ENCODE measurements at regions not wholly inside any gene's neighbourhood (a gene's known extent, or its start where the extent isn't known, plus 50 kb on each side); places are given as distances from the start of the nearest gene placed in this dataset.
A peak's percentile ranks its signal among the peaks of the same experiment; 100 is the strongest.

DNA sequence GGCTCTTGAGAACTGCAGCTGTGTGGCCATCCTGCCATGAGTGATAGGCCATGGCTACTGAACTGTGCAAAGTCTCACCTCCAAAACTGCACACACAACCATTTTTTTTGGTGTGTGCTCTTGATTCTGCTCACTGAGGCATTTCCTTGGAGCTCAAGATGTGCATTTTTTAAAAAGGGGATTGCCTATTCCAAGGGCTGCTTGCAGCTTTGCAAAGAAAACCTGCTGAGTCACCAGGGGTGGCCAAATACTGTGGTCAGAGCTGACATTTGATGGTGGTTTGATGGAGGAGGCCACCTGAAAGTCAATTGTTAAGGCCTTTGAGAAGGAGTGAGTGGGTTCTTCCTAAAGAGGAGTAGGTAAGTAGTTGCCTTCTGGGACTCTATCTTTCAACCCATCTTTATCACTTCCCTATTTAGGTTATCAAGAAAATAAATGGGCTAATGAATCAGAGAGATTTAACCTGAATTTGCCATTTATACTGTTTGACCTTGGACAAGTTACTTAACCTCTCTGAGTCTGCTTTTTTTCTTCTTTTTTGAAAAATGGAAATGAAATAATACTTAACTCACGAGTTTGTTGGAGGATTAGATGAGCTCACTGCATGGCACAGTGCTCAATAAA is 87.9 kb downstream of the CHST2 start (continued):
- no peak for TF ChIP-seq SUZ12 (IDR thresholded peaks at IDR 0.05; ENCODE audit: unreplicated experiment)
- TF ChIP-seq, protein P1, sequence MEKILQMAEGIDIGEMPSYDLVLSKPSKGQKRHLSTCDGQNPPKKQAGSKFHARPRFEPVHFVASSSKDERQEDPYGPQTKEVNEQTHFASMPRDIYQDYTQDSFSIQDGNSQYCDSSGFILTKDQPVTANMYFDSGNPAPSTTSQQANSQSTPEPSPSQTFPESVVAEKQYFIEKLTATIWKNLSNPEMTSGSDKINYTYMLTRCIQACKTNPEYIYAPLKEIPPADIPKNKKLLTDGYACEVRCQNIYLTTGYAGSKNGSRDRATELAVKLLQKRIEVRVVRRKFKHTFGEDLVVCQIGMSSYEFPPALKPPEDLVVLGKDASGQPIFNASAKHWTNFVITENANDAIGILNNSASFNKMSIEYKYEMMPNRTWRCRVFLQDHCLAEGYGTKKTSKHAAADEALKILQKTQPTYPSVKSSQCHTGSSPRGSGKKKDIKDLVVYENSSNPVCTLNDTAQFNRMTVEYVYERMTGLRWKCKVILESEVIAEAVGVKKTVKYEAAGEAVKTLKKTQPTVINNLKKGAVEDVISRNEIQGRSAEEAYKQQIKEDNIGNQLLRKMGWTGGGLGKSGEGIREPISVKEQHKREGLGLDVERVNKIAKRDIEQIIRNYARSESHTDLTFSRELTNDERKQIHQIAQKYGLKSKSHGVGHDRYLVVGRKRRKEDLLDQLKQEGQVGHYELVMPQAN (conservative IDR thresholded peaks at IDR 0.05): peak; percentile 15; the same call in 1 of the 2 replicates
- TF ChIP-seq RFX5 (IDR thresholded peaks at IDR 0.05; ENCODE audit: low read depth, low read length): no peak
- TF ChIP-seq, protein P2, sequence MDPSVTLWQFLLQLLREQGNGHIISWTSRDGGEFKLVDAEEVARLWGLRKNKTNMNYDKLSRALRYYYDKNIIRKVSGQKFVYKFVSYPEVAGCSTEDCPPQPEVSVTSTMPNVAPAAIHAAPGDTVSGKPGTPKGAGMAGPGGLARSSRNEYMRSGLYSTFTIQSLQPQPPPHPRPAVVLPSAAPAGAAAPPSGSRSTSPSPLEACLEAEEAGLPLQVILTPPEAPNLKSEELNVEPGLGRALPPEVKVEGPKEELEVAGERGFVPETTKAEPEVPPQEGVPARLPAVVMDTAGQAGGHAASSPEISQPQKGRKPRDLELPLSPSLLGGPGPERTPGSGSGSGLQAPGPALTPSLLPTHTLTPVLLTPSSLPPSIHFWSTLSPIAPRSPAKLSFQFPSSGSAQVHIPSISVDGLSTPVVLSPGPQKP (IDR thresholded peaks at IDR 0.05; ENCODE audit: low read depth, low read length): no peak
- TF ChIP-seq BACH1 (IDR thresholded peaks at IDR 0.05; ENCODE audit: borderline replicate concordance): peak; percentile 98
- TF ChIP-seq ZNF274 (IDR thresholded peaks at IDR 0.05; ENCODE audit: insufficient read depth, insufficient read length): no peak
- TF ChIP-seq, protein P3, sequence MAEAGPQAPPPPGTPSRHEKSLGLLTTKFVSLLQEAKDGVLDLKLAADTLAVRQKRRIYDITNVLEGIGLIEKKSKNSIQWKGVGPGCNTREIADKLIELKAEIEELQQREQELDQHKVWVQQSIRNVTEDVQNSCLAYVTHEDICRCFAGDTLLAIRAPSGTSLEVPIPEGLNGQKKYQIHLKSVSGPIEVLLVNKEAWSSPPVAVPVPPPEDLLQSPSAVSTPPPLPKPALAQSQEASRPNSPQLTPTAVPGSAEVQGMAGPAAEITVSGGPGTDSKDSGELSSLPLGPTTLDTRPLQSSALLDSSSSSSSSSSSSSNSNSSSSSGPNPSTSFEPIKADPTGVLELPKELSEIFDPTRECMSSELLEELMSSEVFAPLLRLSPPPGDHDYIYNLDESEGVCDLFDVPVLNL (IDR thresholded peaks at IDR 0.05; ENCODE audit: low read depth, low read length): no peak
- peak; percentile 92 for TF ChIP-seq NFIC (IDR thresholded peaks at IDR 0.05; ENCODE audit: low read depth, low read length)
- 0 out of 2 replicates have a peak, but pooled peaks have one; percentile 51 for TF ChIP-seq NFXL1 (IDR thresholded peaks at IDR 0.05; ENCODE audit: borderline replicate concordance)
- peak; percentile 69; the same call in 1 of the 2 replicates for TF ChIP-seq ZNF384 (IDR thresholded peaks at IDR 0.05; ENCODE audit: borderline replicate concordance, low read depth, low read length)
- TF ChIP-seq TBL1XR1 (IDR thresholded peaks at IDR 0.05; ENCODE audit: low read depth, low read length): peak; percentile 20; the same call in 1 of the 2 replicates
- TF ChIP-seq, protein P4, sequence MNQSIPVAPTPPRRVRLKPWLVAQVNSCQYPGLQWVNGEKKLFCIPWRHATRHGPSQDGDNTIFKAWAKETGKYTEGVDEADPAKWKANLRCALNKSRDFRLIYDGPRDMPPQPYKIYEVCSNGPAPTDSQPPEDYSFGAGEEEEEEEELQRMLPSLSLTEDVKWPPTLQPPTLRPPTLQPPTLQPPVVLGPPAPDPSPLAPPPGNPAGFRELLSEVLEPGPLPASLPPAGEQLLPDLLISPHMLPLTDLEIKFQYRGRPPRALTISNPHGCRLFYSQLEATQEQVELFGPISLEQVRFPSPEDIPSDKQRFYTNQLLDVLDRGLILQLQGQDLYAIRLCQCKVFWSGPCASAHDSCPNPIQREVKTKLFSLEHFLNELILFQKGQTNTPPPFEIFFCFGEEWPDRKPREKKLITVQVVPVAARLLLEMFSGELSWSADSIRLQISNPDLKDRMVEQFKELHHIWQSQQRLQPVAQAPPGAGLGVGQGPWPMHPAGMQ (IDR thresholded peaks at IDR 0.05; ENCODE audit: borderline replicate concordance): no peak
- TF ChIP-seq, protein P5, sequence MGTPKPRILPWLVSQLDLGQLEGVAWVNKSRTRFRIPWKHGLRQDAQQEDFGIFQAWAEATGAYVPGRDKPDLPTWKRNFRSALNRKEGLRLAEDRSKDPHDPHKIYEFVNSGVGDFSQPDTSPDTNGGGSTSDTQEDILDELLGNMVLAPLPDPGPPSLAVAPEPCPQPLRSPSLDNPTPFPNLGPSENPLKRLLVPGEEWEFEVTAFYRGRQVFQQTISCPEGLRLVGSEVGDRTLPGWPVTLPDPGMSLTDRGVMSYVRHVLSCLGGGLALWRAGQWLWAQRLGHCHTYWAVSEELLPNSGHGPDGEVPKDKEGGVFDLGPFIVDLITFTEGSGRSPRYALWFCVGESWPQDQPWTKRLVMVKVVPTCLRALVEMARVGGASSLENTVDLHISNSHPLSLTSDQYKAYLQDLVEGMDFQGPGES (IDR thresholded peaks at IDR 0.05): no peak
- TF ChIP-seq, protein P6, sequence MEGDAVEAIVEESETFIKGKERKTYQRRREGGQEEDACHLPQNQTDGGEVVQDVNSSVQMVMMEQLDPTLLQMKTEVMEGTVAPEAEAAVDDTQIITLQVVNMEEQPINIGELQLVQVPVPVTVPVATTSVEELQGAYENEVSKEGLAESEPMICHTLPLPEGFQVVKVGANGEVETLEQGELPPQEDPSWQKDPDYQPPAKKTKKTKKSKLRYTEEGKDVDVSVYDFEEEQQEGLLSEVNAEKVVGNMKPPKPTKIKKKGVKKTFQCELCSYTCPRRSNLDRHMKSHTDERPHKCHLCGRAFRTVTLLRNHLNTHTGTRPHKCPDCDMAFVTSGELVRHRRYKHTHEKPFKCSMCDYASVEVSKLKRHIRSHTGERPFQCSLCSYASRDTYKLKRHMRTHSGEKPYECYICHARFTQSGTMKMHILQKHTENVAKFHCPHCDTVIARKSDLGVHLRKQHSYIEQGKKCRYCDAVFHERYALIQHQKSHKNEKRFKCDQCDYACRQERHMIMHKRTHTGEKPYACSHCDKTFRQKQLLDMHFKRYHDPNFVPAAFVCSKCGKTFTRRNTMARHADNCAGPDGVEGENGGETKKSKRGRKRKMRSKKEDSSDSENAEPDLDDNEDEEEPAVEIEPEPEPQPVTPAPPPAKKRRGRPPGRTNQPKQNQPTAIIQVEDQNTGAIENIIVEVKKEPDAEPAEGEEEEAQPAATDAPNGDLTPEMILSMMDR (IDR thresholded peaks at IDR 0.05 in 2 of 3, conservative IDR thresholded peaks at IDR 0.05 in 1 of 3; ENCODE audit: control insufficient read depth in 2 of 3, extremely low read depth in 1 of 3, insufficient read depth in 1 of 3, low read depth in 3 of 3, low read length in 3 of 3): no peak
- TF ChIP-seq, protein P7, sequence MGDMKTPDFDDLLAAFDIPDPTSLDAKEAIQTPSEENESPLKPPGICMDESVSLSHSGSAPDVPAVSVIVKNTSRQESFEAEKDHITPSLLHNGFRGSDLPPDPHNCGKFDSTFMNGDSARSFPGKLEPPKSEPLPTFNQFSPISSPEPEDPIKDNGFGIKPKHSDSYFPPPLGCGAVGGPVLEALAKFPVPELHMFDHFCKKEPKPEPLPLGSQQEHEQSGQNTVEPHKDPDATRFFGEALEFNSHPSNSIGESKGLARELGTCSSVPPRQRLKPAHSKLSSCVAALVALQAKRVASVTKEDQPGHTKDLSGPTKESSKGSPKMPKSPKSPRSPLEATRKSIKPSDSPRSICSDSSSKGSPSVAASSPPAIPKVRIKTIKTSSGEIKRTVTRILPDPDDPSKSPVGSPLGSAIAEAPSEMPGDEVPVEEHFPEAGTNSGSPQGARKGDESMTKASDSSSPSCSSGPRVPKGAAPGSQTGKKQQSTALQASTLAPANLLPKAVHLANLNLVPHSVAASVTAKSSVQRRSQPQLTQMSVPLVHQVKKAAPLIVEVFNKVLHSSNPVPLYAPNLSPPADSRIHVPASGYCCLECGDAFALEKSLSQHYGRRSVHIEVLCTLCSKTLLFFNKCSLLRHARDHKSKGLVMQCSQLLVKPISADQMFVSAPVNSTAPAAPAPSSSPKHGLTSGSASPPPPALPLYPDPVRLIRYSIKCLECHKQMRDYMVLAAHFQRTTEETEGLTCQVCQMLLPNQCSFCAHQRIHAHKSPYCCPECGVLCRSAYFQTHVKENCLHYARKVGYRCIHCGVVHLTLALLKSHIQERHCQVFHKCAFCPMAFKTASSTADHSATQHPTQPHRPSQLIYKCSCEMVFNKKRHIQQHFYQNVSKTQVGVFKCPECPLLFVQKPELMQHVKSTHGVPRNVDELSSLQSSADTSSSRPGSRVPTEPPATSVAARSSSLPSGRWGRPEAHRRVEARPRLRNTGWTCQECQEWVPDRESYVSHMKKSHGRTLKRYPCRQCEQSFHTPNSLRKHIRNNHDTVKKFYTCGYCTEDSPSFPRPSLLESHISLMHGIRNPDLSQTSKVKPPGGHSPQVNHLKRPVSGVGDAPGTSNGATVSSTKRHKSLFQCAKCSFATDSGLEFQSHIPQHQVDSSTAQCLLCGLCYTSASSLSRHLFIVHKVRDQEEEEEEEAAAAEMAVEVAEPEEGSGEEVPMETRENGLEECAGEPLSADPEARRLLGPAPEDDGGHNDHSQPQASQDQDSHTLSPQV (IDR thresholded peaks at IDR 0.05): no peak
- TF ChIP-seq RAD51 (IDR thresholded peaks at IDR 0.05): peak; percentile 46; the same call in 1 of the 2 replicates

Data from GM12878 (cell line).